ENCODE measurements at regions not wholly inside any gene's neighbourhood (a gene's known extent, or its start where the extent isn't known, plus 50 kb on each side); places are given as distances from the start of the nearest gene placed in this dataset.
"Not testable (repeated sequence)": the region's sequence is repeated elsewhere in the genome, so short reads cannot be mapped to it uniquely, and the experiment has no call there.

DNA sequence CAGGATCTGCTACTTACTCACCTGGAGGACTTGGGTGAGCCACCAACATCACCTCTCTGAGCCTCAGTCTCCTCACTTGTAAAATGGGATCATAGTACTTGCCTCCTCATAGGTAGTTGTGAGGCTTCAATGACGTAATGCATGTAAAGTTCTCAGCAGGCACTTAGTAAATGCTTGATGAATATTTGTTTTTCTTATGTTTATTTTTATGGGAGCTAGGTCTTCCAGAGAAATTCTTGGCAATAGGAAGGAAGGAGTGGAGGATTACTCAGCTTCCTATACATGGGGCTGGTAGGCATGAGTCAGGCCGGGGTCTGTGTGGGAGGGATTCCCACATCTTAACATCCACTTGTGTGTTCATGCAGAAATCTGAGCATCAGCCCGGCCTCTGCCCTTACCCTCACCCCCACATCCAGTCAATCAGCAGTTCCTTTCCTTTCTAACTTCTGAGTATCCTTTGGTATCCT, 95.4 kb upstream of the USP24 start:
- DNase-seq (ENCODE audit: low read depth in 2 of 2): no peak

DNA sequence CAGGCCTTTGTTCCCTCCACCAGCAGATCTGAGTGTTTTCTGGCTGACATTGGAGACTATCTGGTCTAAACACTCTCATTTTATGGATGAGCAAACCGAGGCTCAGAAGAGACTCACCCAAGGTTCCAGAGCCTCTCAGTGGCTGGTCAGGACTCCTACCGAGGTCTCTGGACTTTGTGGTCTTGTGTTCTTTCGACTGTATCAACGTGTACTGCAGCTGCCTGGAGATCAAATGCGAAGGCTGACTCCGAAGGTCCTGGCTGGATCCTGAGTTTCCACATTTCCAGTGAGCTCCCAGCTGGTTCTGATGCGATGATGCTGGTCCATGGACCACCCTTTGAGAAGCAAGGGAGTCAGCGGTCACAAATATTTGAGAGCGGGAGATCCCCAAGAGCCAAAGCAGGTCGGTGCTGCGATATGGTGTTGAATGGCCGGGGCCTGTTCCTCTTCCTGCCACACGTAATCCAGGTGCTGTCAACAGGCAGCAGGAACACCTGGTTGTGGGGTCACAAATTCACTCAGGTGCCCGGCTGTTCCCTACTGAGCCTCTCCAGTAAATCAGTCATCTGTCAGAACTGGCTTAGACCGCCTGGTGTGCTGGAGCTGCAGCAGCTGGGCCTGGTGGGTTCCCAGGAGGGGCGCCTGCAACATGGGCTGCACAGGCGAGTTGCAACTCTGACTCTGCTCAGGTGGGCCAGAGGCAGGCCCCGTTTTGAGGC, 94.8 kb upstream of the USP24 start:
- no peak for DNase-seq (ENCODE audit: low read depth in 2 of 2)

DNA sequence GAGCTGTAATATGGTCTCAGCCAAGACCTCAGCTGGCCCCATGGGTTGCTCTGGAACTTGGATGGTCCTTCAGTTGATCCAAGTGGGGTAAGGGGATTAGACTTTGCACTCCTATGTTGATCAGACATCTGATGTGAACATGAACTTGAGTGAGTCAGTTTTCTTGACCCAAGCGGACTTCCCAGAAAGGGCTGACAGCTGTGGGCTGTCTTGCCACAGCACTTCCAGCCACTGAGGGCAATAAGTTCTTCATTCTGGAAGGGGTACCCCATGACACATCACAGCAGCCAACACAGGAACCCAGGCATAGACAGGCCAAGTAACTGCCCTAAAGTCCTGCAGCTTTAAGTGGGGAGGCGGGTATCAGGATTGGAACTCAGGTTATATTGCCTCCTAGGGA, 93.9 kb upstream of the USP24 start:
- DNase-seq (ENCODE audit: low read depth in 2 of 2): no peak

DNA sequence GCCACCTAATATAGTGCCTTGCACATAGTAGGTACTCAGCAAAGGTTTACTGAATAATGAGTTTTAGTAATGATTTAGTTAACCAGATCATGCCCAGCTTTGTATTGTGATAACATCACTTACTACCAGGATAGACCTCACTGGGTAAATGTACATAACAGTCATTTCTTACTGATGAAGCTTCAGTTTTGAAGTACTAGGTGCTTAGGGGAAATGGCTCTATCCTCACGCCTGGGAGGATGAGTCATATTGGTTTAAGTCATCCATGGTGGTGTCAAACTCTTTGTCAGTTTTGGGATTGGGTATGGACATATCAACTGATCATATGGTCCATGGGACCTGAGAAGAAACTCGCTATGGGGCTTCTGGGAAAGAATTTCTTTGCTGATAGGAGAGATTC, 90.6 kb upstream of the USP24 start:
- no peak for DNase-seq (ENCODE audit: low read depth in 2 of 2)

DNA sequence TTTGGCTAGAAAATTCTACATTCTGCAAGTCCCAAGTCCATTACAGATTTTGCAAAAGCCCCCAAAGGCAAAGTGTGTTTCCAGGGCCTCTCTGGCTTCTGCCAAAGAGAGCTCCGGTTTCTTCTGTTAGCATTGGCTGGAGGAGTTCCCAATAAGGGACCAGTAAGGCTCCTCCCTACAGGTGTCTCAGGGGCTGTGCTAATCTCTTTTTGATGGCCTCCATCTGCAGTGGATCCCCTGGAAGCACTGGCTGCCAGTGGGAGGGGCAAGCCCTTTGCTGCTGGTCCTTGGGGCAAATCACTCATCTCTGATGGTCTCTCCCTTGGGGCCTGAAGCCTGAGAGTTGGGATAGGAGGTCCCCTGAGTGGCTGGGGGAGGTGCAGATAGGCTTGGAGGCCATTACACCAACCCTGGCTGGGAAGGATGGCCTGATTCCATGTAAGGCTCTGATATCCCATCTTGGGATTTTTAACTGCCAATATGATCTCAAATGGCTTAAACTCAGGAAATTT, 89.1 kb upstream of the USP24 start:
- no peak for DNase-seq (ENCODE audit: low read depth in 2 of 2)

DNA sequence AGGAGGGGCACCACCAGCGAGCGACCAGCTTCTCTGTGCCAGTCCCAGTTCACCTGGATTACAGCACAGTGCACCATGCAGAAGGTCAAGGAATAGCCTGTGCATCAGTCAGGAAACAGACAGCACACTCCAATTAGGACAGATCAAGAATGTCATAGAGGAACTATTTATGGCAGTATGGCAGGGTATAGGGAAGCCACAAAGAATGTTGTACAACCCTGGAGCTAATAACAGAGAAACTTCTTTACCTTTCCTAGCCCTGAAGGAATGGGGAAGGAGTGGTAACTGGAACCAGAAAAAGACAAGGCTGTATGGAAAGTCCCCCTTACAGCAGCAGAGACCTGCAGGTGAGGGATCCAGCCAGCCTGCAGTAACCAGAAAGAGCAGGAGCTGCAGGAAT, 87.8 kb upstream of the USP24 start:
- no peak for DNase-seq (ENCODE audit: low read depth in 2 of 2)

DNA sequence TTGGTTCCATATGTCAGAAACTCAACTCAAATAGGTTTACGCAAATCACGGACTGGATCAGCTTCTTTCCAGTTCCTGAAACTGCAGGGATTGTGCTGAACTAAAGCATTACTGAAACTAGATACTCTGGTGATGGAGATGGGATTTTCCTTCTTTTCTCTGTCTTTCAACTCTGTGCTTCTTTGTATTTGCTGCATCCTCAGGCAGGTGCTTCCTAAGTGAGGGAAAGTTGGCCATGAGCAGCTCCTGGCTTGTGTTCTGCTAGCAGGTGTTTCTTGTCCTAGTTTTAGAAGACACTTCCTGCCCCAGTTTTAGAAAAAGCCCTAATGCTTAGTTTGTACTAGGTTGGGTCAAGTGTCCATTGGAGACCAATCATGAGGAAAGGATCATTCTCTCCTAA, 86.7 kb upstream of the USP24 start:
- no peak for DNase-seq (ENCODE audit: low read depth in 2 of 2)

DNA sequence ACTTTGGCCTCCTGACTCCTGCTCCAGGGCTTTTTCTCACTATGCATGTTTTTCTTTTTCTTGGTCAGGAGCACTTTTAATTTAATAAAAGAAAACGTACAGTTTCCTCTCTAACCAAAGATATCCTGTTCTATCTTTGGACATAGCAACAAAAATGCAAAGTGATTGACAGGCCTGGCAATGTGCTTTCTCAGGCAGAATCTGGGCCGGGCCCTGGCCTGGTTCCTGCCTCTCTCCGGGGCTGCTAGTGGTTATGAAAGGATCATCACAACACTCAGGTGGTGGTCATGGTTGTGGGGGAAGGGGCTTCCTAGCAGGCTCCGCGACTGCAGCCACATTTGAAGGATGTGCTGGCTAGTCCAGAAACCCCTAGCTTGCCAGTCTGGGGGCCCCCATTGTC, 85.8 kb upstream of the USP24 start:
- DNase-seq (ENCODE audit: low read depth in 2 of 2): no peak

DNA sequence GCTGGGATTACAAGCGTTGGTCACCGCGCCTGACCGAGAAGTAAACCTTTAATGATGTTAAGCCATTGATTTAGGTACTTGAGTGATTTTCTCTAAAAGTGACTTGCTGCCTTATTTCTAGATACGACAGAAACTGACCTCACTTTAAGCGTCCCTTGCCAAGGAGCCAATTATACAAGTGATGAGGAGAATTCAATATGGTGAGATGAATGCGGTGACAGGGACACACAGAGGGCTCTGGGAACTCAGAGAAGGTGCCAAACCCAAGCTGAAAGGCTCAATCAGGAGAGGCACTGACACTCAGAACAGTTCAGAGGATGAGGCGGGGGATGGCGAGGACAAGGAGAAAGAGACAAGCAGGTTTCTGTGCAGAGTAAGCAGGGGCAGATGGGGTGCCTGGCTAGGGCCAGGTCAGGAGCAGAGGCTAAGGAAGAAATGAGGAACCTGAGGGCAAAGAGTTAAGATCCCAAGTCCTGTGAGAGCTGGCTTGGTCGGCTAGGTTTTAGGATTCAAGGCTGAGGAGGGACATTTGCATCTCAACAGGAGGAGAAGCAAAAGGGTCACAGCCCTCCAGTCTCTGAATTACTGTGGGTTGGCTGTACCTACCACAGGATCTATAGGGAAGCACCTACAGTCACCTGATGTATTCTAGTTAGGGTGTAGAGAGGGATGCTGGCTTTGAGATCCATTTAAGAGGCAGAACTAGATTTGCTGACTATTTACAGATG, 83.2 kb upstream of the USP24 start:
- DNase-seq (ENCODE audit: low read depth in 2 of 2): no peak

DNA sequence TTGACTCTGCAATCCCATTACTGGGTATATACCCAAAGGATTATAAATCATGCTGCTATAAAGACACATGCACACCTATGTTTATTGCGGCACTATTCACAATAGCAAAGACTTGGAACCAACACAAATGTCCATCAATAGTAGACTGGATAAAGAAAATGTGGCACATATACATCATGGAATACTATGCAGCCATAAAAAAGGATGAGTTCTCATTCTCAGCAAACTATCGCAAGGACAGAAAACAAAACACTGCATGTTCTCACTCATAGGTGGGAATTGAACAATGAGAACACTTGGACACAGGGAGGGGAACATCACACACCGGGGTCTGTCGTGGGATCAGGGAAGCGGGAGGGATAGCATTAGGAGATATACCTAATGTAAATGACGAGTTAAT, 81.1 kb upstream of the USP24 start:
- not testable (repeated sequence) for DNase-seq (ENCODE audit: low read depth in 2 of 2)

DNA sequence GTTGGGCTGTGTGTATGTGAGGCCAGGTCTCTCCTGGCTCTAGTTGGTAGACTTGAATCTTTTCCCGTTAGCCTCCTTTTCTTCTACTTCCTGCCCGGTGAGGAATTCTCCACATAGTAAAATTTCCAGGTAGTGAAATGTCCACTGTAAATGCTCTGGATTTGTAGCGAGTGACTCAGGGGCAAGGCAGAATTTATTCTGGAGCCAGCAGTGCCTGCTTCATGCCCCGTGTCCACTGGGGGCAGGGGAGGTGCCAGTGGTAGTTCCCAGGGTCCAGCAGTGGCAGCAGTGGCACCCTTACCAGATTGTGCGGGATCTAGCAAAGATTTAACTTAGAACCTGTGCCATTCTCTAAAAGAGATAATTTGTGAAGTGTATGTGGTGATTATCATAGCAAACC, 74.5 kb upstream of the USP24 start:
- no peak for DNase-seq (ENCODE audit: low read depth in 2 of 2)

DNA sequence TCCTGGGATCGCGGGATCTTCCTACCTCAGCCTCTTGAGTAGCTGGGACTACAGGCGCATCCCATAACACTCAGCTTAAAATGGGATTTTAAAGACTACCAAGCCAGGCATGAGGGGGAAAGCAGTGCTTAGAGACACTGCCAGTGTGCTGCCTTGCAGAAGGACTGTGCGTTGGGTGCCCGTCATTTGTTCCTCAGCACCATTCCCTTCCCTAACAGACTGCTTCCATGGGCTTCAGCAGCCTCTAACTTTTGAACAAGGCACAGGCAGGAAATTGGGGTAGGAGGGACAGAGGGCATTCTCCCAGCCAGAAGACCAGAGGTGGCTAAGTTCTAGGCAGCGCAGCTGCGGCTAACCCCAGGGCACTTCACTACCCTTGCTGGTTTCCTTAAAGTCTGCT, 73.9 kb upstream of the USP24 start:
- DNase-seq (ENCODE audit: low read depth in 2 of 2): no peak

DNA sequence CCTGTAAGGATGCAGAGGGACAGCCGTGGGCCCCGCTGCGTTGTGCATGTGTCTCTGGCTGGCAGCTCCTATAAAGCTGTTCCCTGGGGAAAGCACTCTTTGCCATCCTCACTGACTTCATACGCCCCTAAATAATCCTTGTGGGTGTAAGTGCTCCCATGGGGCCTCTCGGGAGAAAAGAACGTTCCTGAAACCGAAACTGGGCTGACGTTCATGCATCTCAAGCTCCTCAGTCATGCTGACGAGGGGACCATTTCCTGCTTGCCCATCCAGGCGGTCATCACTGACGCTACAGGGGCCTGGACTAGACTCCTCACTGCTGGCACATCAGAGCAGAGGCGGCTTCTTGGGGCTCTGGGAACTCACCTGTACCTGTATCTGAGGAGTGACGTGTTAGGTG, 73.1 kb upstream of the USP24 start:
- DNase-seq (ENCODE audit: low read depth in 2 of 2): no peak

DNA sequence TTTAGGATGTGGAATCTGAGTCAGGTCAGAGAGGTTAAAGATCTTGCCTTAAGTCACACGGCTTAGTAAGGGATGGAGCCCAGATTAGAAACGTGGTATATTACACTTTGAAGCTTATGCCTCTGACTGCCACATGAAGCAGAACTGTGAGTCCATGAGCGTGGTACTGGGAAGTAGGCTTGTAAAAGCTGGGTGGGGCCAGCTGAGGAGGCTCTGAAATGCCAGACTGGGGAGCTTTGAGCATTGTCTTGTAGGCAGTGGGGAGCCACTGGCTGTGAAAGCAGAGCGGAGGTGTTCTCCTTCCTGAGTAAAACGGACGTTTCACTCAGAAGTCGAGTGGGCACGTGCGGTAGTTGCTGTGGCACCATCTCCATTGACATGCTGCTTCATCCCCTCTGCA, 72.6 kb upstream of the USP24 start:
- DNase-seq (ENCODE audit: low read depth in 2 of 2): no peak

DNA sequence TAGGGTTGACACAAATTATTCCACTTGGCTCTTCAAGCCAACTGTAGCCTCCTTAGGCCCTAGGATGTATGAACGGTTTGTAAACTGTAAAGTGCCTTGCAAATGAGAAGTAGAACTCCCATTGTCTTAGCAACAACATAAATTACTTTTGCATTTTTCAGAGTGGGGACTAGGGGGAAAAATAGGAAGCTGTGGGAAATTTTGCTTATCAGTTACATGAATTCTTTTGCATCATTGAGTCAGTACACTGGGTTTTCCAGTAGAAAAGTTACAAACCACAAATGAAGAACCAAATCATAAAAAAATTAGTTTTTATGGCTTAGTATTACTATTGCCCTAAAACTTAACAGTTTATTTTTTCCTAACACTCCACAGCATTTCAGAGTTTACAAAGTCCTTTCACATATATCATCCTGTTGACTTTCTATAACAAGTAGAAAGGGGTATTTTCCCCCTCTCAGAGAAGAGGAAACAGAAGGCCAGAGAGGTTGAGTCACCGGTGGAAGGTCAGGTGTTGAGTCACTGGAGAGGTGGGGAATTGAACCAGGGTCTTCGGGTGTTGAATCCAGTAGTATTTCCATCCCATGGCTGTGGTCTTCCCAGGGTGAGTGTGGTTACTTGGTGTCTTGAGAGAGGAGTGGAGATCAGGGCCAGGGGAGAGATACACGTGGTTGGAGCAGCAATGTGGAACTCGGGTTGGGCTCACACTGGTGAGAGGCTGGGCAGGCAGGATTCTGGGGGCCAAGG, 71.9 kb upstream of the USP24 start:
- DNase-seq (ENCODE audit: low read depth in 2 of 2): no peak

DNA sequence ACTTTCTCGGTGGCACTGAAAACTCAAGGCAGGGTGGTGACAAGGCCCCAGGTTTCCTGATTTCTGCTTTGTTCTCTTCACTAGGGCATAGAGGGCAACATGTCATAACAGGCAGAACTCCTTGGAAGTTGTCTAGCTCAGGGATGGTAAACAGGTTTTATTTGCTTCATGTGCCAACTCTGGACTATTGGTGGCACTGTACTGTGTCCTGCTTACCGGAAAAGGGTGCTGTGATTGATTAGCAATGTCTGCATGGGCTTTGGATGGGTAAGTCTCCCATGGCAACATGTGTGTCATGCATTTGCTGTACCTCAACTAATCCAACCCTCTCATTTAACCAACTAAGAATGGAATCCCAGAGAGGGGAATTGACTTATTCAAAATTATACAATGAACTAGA, 70.7 kb upstream of the USP24 start:
- no peak for DNase-seq (ENCODE audit: low read depth in 2 of 2)

DNA sequence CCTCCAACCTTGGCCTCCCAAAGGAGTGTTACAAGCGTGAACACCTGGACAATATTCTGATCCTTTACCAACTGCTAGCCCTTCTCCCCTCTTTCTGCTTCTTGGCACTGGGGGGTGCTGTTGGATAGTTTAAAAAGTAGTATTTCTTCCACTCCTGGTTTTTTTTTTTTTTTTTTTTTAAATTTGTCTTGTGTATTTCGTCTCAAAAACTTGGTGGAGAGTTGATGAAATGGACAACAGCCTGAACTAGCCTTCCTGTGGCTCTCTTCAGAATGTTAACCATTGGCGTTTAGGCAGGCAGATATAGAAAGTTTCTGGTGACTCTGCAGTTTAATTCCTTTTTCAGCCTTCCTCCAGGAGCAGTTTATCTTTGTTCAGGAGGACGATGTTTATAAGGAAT, 69.7 kb upstream of the USP24 start:
- DNase-seq (ENCODE audit: low read depth in 2 of 2): no peak

DNA sequence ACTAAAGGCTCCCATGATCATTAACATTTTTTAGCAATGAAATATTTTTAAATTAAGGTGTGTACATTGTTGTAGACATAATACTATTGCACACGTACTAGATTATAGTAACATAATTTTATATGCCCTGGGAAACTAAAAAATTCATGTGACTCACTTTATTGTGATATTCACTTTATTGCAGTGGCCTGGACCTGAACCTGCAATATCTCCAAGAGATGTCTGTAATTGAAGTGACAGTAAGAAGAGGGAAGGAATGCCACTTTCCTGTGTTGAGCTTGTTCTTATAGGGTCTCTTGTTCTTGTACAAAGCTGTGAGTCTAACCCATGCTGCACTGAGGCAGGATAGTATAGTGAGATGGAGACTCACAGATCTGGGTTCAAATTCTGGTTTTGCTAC, 66.9 kb upstream of the USP24 start:
- no peak for DNase-seq (ENCODE audit: low read depth in 2 of 2)

DNA sequence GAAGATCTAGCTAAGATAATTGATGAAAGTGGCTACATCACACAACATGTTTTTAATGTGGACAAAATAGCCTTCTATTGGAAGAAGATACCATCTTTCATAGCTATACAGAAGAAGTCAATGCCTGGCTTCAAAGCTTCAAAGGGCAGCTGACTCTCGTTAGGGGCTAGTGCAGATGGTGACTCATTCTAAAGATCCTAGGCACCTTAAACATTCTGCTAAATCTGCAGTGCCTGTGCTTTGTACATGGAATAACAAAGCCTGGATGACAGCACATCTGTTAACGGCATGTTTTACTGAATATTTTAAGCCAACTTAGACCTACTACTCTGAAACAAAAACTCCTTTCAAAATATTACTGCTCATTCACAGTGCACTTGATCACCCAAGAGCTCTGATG, 65.6 kb upstream of the USP24 start:
- no peak for DNase-seq (ENCODE audit: low read depth in 2 of 2)

DNA sequence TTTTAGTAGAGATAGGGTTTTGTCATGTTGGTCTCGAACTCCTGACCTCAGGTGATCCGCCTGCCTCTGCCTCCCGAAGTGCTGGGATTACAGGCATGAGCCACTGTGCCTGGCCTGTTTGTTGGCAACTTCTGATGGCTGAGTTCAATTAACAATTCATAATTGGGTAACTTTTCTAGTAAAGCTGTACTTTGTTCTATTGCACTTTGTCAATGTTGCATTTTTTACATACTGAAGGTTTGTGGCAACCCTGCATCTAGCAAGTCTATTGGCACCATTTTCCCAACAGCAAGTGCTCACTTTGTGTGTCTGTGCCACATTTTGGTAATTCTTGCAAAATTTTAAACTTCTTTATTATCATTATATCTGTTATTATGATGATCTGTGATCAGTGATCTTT, 64.5 kb upstream of the USP24 start:
- no peak for DNase-seq (ENCODE audit: low read depth in 2 of 2)

DNA sequence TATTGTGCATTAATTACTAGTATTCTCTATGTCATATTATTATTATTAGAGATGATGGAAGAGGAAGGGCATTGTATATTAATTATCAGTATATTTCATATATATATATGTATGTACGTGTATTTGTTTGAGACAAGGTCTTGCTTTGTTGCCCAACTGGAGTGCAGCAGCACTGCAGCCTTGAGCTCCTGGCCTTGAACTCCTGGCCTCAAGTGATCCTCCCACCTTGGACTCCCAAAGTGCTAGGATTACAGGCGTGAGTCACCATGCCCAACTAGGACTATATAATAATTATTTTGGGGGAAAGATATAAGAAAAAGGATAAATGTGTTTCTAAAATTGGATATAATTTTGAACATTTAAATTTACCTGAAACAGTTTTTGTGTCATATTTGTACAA, 63.2 kb upstream of the USP24 start:
- no peak for DNase-seq (ENCODE audit: low read depth in 2 of 2)

DNA sequence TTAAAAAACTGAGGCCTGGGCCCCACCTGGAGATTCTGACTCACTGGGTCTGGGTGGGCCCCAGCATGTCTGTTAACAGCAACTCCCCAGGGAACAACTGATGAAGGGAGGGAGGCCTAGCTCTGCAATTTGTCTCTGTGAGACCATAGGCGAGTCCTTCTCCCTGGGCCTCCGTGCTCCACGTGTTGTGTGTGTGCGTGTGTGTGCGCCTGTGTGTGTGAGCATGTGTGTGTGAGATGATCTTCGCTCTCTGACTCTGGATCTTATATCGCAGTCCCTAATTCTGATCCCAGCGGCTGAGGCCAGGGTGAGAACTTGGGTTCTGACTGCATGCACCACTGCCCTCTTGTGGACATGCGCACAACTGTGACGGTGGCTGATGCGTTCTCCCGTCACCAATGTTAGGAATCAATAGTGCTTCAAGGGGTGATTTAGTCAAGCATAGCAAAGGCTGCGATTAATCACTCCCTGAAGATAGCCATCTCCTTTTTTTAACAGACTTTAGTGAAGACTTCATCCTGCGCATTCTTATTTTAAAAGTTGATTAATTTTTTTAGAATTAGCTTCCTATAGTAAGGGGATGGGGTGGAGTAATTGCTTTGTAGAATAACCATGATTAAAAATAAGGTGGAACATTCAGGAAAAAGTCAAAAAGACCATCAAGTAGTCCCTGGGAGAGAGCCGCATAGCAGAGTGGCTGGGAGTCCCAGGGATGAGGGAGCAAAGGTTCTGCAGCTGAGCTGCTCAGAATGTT, 62.4 kb upstream of the USP24 start:
- peak; percentile 51 to 65 for DNase-seq (ENCODE audit: low read depth in 2 of 2)
